ENCODE measurements at regions not wholly inside any gene's neighbourhood (a gene's known extent, or its start where the extent isn't known, plus 50 kb on each side); places are given as distances from the start of the nearest gene placed in this dataset.

GRCh38 chr10:131790021-131790420, 110.8 kb upstream of the PPP2R2D start:
- no peak overlapping the region for H3K4me3 ChIP-seq (replicated peaks in 1 of 2; ENCODE audit: low read depth in 2 of 2, low read length in 2 of 2)
- DNase-seq (ENCODE audit: low read depth in 2 of 2), result peak in 1 of 2 donors; percentile 1
- TF ChIP-seq CTCF (IDR thresholded peaks at IDR 0.05; ENCODE audit: low read depth, low read length), result no peak

- no peak overlapping the region for H3K4me3 ChIP-seq (replicated peaks in 1 of 2; ENCODE audit: low read depth in 2 of 2, low read length in 2 of 2)
These were observed 108.7 kb upstream of the PPP2R2D start for GRCh38 chr10:131792011-131792651.

GRCh38 chr10:131792809-131793208, 108.0 kb upstream of the PPP2R2D start:
- H3K4me3 ChIP-seq (replicated peaks in 1 of 2; ENCODE audit: low read depth in 2 of 2, low read length in 2 of 2), result no peak overlapping the region

More at GRCh38 chr10:131792011-131792651, 108.7 kb upstream of the PPP2R2D start:
- no peak for TF ChIP-seq CTCF (IDR thresholded peaks at IDR 0.05; ENCODE audit: low read depth, low read length)
- DNase-seq (ENCODE audit: low read depth in 2 of 2), result no peak

GRCh38 chr10:131795761-131796160, 105.0 kb upstream of the PPP2R2D start:
- H3K4me3 ChIP-seq (replicated peaks in 1 of 2; ENCODE audit: low read depth in 2 of 2, low read length in 2 of 2), result no peak overlapping the region
- no peak for DNase-seq (ENCODE audit: low read depth in 2 of 2)
- no peak for TF ChIP-seq CTCF (IDR thresholded peaks at IDR 0.05; ENCODE audit: low read depth, low read length)

More at GRCh38 chr10:131792809-131793208, 108.0 kb upstream of the PPP2R2D start:
- no peak for TF ChIP-seq CTCF (IDR thresholded peaks at IDR 0.05; ENCODE audit: low read depth, low read length)
- DNase-seq (ENCODE audit: low read depth in 2 of 2), result no peak

GRCh38 chr10:131797626-131798025, 103.2 kb upstream of the PPP2R2D start:
- no peak for DNase-seq (ENCODE audit: low read depth in 2 of 2)
- no peak overlapping the region for H3K4me3 ChIP-seq (replicated peaks in 1 of 2; ENCODE audit: low read depth in 2 of 2, low read length in 2 of 2)
- TF ChIP-seq CTCF (IDR thresholded peaks at IDR 0.05; ENCODE audit: low read depth, low read length), result no peak

GRCh38 chr10:131799429-131799828, 101.4 kb upstream of the PPP2R2D start:
- no peak for TF ChIP-seq CTCF (IDR thresholded peaks at IDR 0.05; ENCODE audit: low read depth, low read length)
- DNase-seq (ENCODE audit: low read depth in 2 of 2), result no peak
- no peak overlapping the region for H3K4me3 ChIP-seq (replicated peaks in 1 of 2; ENCODE audit: low read depth in 2 of 2, low read length in 2 of 2)

All from cardiac fibroblast (primary cell).